ENCODE measurements at regions not wholly inside any gene's neighbourhood (a gene's known extent, or its start where the extent isn't known, plus 50 kb on each side); places are given as distances from the start of the nearest gene placed in this dataset.

GRCh38 chr13:30135351-30135750, 172.0 kb downstream of the KATNAL1 start:
- no peaks in the 10 kb centered on the region for H3K9me3 ChIP-seq
- no peak overlapping the region for H3K4me3 ChIP-seq
- TF ChIP-seq, protein P1, sequence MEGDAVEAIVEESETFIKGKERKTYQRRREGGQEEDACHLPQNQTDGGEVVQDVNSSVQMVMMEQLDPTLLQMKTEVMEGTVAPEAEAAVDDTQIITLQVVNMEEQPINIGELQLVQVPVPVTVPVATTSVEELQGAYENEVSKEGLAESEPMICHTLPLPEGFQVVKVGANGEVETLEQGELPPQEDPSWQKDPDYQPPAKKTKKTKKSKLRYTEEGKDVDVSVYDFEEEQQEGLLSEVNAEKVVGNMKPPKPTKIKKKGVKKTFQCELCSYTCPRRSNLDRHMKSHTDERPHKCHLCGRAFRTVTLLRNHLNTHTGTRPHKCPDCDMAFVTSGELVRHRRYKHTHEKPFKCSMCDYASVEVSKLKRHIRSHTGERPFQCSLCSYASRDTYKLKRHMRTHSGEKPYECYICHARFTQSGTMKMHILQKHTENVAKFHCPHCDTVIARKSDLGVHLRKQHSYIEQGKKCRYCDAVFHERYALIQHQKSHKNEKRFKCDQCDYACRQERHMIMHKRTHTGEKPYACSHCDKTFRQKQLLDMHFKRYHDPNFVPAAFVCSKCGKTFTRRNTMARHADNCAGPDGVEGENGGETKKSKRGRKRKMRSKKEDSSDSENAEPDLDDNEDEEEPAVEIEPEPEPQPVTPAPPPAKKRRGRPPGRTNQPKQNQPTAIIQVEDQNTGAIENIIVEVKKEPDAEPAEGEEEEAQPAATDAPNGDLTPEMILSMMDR (IDR thresholded peaks at IDR 0.05) = no peak
- TF ChIP-seq POLR2AphosphoS5 (IDR thresholded peaks at IDR 0.05) (no peak), POLR2A (IDR thresholded peaks at IDR 0.05) (no peak), EP300 (IDR thresholded peaks at IDR 0.05) (no peak)
- ATAC-seq (ENCODE audit: low FRiP score in 2 of 2) = no peak
- no peaks in the 10 kb centered on the region for H3K36me3 ChIP-seq
- H3K4me1 ChIP-seq = peaks cover 5 to 9% (median 7%) of the 10 kb centered on the region in 4 donors
- WGBS, 2 donors = 92% methylated on average over 4 to 7 of the region's 7 CpGs
- peak in 1 of 2 donors; percentile 42 for DNase-seq
- no peaks in the 10 kb centered on the region for H3K27me3 ChIP-seq
- no peak overlapping the region for H3K27ac ChIP-seq

DNA sequence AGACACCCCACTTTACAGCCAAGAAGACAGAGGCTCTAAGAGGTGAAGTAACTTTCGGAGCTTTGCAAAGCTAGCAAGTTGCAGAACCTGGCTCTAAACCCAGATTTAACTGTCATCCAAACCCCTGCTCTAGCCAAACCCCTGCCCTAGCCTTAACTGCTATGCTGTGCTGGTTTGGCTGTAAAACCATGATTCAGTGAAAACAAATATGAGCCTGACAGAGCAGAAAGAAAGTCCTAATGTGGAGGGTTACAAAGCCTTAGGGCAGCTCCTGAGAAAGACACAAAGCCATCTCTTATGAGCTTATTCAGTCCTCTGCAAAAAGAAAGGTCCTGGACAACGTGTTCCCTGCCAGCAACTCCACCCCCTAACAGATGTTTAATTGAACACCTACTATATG, 172.8 kb downstream of the KATNAL1 start:
- ATAC-seq (ENCODE audit: low FRiP score in 2 of 2) (no peak), DNase-seq (no peak)
- Histone ChIP-seq H3K4me1 (peaks cover 5 to 9% (median 7%) of the 10 kb centered on the region in 4 donors), H3K36me3 (no peaks in the 10 kb centered on the region), H3K9me3 (no peaks in the 10 kb centered on the region), H3K27ac (no peak overlapping the region), H3K27me3 (no peaks in the 10 kb centered on the region), H3K4me3 (no peak overlapping the region)
- 81 to 83% methylated on average over 2 of the region's 2 CpGs for WGBS, 2 donors
- TF ChIP-seq EP300 (IDR thresholded peaks at IDR 0.05) (no peak), POLR2AphosphoS5 (IDR thresholded peaks at IDR 0.05) (no peak)

DNA sequence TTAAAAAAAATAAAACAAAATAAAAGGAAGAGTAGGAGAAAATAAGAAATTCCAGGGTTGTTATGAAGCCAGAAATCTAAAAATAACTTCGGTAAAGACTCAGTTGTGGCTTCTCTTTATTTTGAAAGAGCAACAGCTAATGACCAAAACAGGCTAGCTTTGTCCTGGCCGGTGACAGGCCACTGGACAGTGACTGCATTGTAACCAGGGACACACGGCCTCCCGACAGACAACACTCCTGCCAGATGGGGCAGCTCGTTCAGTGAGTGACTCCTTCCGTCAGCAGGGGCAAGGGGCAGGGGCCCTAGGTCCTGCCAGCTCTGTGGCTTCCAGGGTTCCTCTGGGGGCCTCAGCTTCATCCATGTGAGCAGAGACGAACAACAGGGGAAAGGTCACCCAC, 173.4 kb downstream of the KATNAL1 start:
- Histone ChIP-seq H3K4me3 (no peak overlapping the region), H3K9me3 (no peaks in the 10 kb centered on the region), H3K36me3 (no peaks in the 10 kb centered on the region), H3K4me1 (peaks cover 5 to 9% (median 7%) of the 10 kb centered on the region in 4 donors), H3K27me3 (no peaks in the 10 kb centered on the region), H3K27ac (no peak overlapping the region)
- no peak for ATAC-seq (ENCODE audit: low FRiP score in 2 of 2)
- no peak for TF ChIP-seq POLR2A (IDR thresholded peaks at IDR 0.05)
- TF ChIP-seq, protein P1 (IDR thresholded peaks at IDR 0.05) = no peak
- no peak for TF ChIP-seq EP300 (IDR thresholded peaks at IDR 0.05)
- no peak for TF ChIP-seq POLR2AphosphoS5 (IDR thresholded peaks at IDR 0.05)
- DNase-seq = no peak
- WGBS, 2 donors = 72 to 86% methylated on average over 6 to 7 of the region's 7 CpGs

- Histone ChIP-seq H3K9me3 (no peaks in the 10 kb centered on the region), H3K36me3 (no peaks in the 10 kb centered on the region), H3K27ac (no peak overlapping the region), H3K4me1 (peaks cover 5 to 9% (median 7%) of the 10 kb centered on the region in 4 donors), H3K4me3 (no peak overlapping the region), H3K27me3 (no peaks in the 10 kb centered on the region)
- 92 to 94% methylated on average over 6 to 13 of the region's 13 CpGs for WGBS, 2 donors
- ATAC-seq (ENCODE audit: low FRiP score in 2 of 2) (no peak), DNase-seq (peak in 1 of 2 donors; percentile 81)
- no peak for TF ChIP-seq POLR2A (IDR thresholded peaks at IDR 0.05)
- TF ChIP-seq, protein P1 (IDR thresholded peaks at IDR 0.05) = no peak
- TF ChIP-seq EP300 (IDR thresholded peaks at IDR 0.05) = no peak
- no peak for TF ChIP-seq POLR2AphosphoS5 (IDR thresholded peaks at IDR 0.05)
Observed at GRCh38 chr13:30133554-30133912, 173.8 kb downstream of the KATNAL1 start.

DNA sequence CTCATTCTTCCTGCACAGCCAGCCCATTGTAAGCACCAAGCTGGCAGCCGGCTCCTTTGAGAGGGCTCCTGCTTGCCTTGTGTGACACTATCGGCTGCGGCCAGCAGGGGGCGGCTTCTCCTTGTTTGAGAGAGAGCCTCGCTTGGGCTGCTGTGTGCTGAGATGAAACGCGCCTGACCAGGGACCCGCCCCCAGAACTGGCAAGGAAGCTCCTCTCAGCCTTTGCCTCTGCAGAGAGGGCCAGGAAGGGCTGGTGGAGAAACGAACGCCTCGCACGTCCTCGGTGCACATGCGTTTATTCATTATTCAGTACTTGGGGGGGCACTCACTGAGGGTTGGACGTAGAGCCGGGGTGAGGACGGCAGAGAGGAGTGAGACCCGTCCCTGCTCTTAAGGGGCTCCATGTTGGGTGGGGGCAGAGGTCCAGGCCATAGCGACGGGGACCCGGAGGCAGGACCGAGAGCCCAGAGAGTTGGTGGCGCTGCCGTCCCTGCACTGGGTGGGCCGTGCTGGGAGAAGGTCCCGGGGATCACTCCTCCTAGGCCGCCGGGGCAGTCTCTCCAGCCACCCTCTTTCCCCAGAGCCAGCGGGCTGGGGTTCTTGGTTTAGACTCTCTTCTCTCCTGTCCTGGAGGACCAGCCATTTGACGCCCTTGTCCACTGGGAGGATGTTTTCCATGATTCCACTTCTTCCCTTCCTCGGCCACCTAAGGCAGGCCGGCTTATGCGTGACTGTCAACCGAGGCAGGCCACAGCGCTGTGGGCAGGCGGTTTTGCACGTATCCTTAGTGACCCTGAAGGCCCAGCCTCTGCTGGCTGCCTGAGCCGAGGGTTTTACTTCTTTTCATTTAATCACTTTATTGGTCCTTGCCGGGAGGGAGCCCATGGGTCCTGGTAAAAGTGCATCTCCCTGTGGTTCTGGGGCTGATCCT, 174.5 kb downstream of the KATNAL1 start:
- Histone ChIP-seq H3K4me3 (no peak overlapping the region), H3K9me3 (no peaks in the 10 kb centered on the region), H3K27me3 (no peaks in the 10 kb centered on the region), H3K4me1 (peaks cover 5 to 9% (median 7%) of the 10 kb centered on the region in 4 donors), H3K27ac (no peak overlapping the region), H3K36me3 (no peaks in the 10 kb centered on the region)
- DNase-seq (peak; percentile 98), ATAC-seq (ENCODE audit: low FRiP score in 2 of 2) (peak; percentile 94 to 97)
- TF ChIP-seq, protein P1 (IDR thresholded peaks at IDR 0.05) = peak; percentile 88 to 95 (median 93)
- no peak for TF ChIP-seq POLR2AphosphoS5 (IDR thresholded peaks at IDR 0.05)
- WGBS, 2 donors = 53 to 87% methylated on average over 14 to 39 of the region's 39 CpGs

All from upper lobe of left lung (tissue), 6 donors.